K562 (cell line): ENCODE measurements at regions not wholly inside any gene's neighbourhood (a gene's known extent, or its start where the extent isn't known, plus 50 kb on each side); places are given as distances from the start of the nearest gene placed in this dataset.

Experiments
- ATF3 ChIP-seq, 2 experiments: fragments of 450-650 bp in 1 of 2; sonication (generic) in 1 of 2; formaldehyde crosslinking in 1 of 2; IDR thresholded peaks in 1 of 2; conservative IDR thresholded peaks in 1 of 2; 2 replicates each; pipeline versions ENCODE4 v1.6.1 to v1.8.1; 2016 to 2023; ENCODE audit warnings: mild to moderate bottlenecking in 2 of 2, moderate library complexity in 2 of 2, inconsistent platforms in 1 of 2, missing genetic modification reagents in 1 of 2
- CEBPB ChIP-seq: fragments of 450-650 bp; IDR thresholded peaks from 2 replicates; pipeline ENCODE4 v1.6.1; 2016; ENCODE audit warnings: missing genetic modification characterization, missing compliant biosample characterization
- CREM ChIP-seq: IDR thresholded peaks from 2 replicates; pipeline ENCODE4 v1.6.1; 2014; ENCODE audit warnings: antibody characterized with exemption, low read depth
- ESRRB ChIP-seq: fragments of 250-450 bp; sonication (Bioruptor Pico); IDR thresholded peaks from 2 replicates; pipeline ENCODE4 v1.5.0; 2020; ENCODE audit warnings: mild to moderate bottlenecking, moderate library complexity, borderline replicate concordance
- RERE ChIP-seq: sonication (generic); formaldehyde crosslinking; IDR thresholded peaks from 2 replicates; pipeline ENCODE4 v1.8.0; 2023; ENCODE audit warnings: missing genetic modification reagents, mild to moderate bottlenecking, borderline replicate concordance
- TCF7 ChIP-seq: sonication (generic); IDR thresholded peaks from 2 replicates; pipeline ENCODE4 v1.6.1; 2016; ENCODE audit warnings: antibody characterized with exemption, borderline replicate concordance
- ZNF780A ChIP-seq: fragments of 250-450 bp; sonication (Bioruptor Pico); IDR thresholded peaks from 2 replicates; pipeline ENCODE4 v1.5.0; 2021; ENCODE audit warnings: mild to moderate bottlenecking

DNA sequence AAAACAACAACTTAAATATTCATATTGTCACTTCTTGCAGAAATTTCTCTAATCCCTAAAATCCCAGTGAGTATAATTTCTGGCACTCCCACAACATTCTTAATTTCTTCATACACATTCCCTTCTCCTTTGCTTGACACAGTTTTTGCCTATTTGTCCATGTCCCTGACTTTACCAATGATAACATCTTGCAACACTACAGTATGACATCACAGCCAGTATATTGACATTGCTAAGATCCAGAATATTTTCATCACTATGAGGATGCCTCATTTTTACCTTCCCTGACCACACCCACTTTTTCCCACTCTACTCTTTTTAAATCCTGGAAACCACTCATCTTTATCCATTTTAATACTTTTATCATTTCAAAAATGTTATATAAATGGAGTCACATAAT, 292.3 kb upstream of the GK2 start (continued):
- TF ChIP-seq ATF3 (IDR thresholded peaks at IDR 0.05) = 0 out of 2 replicates have a peak, but pooled peaks have one; percentile 48
- TF ChIP-seq ATF3 (CRISPR knock-in tag; conservative IDR thresholded peaks at IDR 0.05) = no peak
- TF ChIP-seq CEBPB = peak; percentile 33; the same call in 1 of the 2 replicates
- TF ChIP-seq TCF7 = no peak
- no peak for TF ChIP-seq ZNF780A
- TF ChIP-seq RERE (CRISPR knock-in tag) = no peak
- TF ChIP-seq CREM = peak; percentile 31; the same call in 1 of the 2 replicates
- no peak for TF ChIP-seq ESRRB
